HG03060 (cell line): ENCODE measurements at regions not wholly inside any gene's neighbourhood (a gene's known extent, or its start where the extent isn't known, plus 50 kb on each side); places are given as distances from the start of the nearest gene placed in this dataset.

Source experiments
- ATAC-seq: cut with Tn5 transposase; IDR thresholded peaks from one replicate; pipeline ENCODE4 v1.9.1; 2021; ENCODE audit warnings: low read depth, moderate number of reproducible peaks; ENCODE audit not compliant: unreplicated experiment

DNA sequence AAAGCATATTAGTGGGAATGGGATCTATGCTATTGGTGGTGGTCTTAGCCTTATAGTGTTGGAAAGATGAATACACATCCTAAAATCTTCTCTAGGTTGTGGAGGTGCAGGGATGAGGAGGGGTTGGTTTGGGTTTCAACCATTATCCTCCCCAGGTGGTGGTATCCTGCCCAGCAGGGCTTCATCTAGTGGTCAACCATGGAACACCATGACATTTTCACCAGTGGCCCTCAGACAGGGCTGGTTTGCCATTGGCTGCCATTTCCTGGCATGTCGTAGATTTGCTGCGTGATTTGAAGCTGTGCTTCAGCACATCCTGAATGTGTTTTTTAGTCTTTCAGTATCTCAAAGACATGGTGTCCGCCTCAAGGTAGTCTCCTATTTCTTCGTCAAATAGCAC is 391.2 kb upstream of the HNRNPA3 start:
- ATAC-seq, result no peak

- no peak for ATAC-seq
Observed at GRCh38 chr2:176822060-176822459, 390.5 kb upstream of the HNRNPA3 start.

DNA sequence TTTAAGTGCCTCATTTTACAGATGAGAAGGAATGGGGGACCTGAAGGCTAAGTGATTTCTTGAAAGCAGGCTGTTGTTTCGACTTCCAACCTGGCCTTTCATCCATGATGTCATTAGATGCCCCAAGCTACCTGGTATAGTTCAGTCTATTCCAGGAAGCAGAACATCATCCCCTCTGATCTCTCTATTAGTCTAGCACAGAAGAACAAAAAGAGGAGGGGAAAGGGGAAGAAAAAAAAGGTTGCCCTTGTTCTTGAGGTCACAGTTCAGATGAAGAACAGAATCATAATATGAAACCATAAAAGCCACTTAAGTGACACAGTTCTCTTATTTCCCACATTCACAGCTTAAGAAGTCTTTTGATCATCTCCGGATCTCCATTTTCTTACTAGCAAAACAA is 386.2 kb upstream of the HNRNPA3 start:
- ATAC-seq, result no peak

DNA sequence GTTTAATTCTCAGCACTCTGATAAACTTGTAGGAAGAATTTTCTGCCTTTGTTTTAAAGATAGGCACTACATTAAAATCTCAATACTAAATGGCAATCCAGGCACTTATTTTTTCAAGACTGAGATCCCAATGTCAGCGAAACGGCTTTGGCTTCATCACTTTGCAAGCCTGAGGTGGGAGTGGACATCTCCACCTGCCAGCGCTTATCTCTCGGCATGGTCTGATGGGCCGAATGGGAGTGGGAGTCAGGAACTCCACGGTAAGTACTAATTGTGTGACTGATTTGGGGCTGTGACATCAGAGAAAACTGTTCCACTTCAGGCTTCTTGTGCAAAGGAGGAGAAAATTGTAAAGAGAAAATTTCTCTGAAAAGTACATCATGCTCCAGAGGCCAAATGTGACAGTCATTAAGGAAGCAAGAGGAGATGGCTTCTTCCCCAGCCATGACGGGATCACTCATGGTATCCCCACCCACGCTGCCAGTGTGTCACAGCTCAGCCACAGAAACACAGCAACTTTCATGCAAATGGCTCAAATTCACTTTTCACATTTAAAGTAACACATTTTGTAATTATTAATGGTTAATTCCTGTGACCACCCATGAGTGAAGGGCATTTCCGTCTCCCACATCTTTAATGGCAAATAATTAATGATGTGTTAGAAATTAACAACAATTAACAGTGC is 385.5 kb upstream of the HNRNPA3 start:
- no peak for ATAC-seq

DNA sequence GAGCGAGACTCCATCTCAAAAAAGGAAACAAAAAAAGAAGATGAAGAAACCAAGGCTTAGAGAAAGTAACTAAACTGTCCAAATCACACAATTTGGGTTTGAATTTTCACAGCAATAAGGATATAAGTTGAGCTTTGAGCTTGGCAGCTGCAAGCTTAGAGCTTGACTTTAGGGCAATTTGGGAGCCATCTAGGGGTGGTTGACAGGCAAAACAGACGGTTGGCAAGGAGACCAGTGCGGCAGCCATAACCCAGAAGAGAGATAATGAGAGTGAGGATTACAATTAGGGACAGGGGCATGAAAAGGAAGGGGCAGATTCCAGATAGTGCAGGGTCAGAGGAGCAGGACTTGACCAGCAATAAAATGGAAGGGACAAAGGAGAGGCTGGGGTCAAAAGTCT is 382.2 kb upstream of the HNRNPA3 start:
- ATAC-seq, result no peak

GRCh38 chr2:176832086-176832485 is 380.5 kb upstream of the HNRNPA3 start:
- ATAC-seq, result no peak

GRCh38 chr2:176833671-176834070 is 378.9 kb upstream of the HNRNPA3 start:
- ATAC-seq, result no peak

GRCh38 chr2:176834226-176834625 is 378.4 kb upstream of the HNRNPA3 start:
- no peak for ATAC-seq

- ATAC-seq, result no peak
Observed at GRCh38 chr2:176843208-176843607, 369.4 kb upstream of the HNRNPA3 start.

GRCh38 chr2:176844461-176844860 is 368.1 kb upstream of the HNRNPA3 start:
- ATAC-seq, result no peak

GRCh38 chr2:176845718-176846117 is 366.9 kb upstream of the HNRNPA3 start:
- no peak for ATAC-seq

GRCh38 chr2:176847575-176847974 is 365.0 kb upstream of the HNRNPA3 start:
- no peak for ATAC-seq

DNA sequence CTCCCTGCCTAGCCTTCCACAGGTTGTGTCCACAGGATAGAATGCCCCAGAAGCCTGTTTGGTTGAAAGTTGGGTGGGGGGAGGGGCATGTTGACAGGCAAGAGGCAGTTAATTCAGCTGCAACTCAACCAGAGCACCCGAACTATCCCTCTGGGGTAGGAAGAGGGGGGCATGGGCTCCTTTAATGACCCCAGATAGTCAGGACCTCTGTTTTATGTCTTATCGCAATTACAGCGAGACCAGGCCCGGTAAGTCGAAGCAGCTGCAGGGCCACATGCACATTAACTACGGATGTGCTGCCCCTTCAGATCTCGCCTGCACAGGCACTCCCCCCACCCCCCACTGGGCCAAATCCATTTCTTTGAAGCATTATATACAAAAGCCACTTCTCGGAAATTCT is 363.8 kb upstream of the HNRNPA3 start:
- ATAC-seq, result no peak

GRCh38 chr2:176851200-176851888 is 361.2 kb upstream of the HNRNPA3 start:
- ATAC-seq, result no peak

GRCh38 chr2:176851889-176852483 is 360.6 kb upstream of the HNRNPA3 start:
- ATAC-seq, result no peak

- no peak for ATAC-seq
Observed at GRCh38 chr2:176852667-176853066, 359.9 kb upstream of the HNRNPA3 start.

- ATAC-seq, result no peak
Observed at GRCh38 chr2:176854062-176854461, 358.5 kb upstream of the HNRNPA3 start.

DNA sequence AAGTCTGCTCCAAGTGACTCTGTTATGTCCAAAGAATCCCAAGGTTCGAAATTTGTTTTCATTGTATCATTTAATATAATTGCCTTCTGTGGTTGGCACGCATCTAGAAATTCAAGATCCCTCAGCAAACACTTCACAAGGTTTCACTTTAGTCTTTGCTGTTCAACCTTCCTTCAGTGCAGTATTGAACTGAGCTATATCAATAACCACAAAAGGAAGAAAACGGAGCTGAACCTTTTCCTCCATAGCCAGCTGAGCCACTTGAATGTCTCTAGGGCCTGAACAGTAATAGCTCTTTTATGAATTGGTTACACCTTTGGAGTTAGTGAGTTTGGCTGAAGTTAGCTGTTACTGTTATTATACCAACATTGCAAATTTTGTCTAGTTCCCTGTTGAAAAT is 357.7 kb upstream of the HNRNPA3 start:
- no peak for ATAC-seq

DNA sequence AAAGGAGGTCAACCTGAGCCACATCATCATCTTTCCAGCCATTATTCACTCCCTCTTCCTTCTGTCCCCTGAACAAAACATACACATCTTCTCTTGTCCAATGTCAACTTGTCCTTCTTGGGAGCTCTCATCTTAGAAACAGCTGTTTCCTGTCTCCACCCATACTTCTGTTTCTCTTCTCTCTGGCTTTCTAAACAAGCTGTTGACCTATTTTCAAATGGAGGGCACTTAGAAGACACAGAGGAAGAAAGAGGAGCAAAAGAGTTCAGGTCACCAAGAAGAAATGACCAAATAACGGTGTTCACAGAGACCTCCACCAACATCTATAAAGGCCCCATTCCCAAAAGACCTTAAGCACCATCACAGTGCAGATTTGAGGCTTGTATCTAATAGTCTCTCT is 355.9 kb upstream of the HNRNPA3 start:
- ATAC-seq, result no peak

GRCh38 chr2:176865336-176865735 is 347.3 kb upstream of the HNRNPA3 start:
- no peak for ATAC-seq

DNA sequence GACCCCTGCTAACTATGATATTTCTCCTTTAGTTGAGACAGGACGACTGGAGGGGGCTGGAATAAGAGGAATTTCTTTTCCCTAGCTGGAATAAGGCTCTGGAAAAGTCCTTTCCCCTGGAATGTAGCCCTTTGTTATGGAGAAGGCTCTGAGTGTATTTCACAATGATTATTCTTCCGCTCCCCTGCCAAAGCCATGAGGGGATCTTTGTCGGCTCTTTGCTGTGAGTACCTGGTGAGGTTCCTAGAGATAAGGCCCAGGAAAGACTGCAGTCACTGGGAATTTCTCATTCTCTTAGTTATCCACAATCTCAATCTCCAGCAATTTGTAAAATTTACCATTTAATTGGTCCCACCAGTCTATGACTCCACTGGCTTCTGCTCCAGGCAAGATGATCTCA is 340.2 kb upstream of the HNRNPA3 start:
- no peak for ATAC-seq

GRCh38 chr2:176873403-176873802 is 339.2 kb upstream of the HNRNPA3 start:
- no peak for ATAC-seq
